ENCODE measurements at regions not wholly inside any gene's neighbourhood (a gene's known extent, or its start where the extent isn't known, plus 50 kb on each side); places are given as distances from the start of the nearest gene placed in this dataset.

DNA sequence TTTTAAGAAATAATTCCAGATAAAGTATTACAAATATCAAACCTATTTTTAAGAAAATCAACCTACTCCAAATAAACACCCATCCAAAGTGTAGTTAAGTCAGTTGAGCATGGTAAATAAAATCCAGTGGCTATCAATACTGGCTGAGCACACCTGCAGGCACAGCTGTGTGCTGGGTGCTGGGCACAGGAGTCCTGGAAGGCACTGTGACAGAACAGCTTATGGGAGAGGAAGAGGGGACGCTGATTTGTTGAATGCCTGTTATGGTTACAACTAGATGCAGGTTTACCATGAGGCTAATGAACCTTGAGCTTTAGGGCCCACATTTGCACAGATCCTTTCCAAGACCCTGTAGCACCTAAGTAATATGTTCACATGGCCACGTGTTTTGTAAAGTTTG is 202.7 kb downstream of the MTX2 start:
- DNase-seq: no peak

DNA sequence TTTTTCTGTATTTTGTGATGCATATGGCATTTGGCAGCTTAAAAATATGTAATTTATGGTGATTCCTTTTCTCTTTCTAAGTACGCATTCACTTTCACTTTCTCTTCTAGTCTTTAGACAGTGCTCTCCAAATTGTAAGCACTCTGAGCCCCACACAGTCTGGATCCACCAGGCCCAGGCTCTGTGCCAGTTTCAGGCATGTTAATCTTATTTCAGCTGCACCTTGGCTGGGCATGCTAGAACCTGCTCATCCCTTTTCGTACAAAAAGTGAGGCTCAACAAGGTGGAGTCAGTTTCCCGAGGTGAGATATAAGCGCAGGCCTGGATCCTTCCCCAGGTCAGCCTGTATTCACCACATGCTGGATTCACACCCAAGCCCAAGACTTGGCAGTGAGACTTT is 203.9 kb downstream of the MTX2 start:
- peak in 1 of 2 experiments; percentile 29 for DNase-seq

DNA sequence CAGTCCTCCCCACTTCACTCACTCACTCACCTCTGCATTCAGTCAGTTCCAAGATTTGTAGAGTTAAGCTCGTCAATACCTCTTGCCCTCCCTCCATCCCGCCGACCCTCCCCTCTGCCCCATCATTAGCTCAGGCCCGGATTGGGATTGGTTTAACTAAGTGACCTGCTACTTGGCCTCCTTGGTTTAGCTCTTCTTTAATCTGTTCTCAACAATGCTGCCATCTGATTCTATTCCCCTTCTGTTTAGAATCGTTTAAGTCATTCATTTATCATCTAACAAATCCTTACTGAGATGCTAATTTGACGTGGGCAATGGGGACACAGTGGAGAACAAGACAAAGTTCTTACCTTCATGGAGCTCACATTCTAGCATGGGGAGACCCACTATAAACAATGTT is 204.6 kb downstream of the MTX2 start:
- no peak for DNase-seq

DNA sequence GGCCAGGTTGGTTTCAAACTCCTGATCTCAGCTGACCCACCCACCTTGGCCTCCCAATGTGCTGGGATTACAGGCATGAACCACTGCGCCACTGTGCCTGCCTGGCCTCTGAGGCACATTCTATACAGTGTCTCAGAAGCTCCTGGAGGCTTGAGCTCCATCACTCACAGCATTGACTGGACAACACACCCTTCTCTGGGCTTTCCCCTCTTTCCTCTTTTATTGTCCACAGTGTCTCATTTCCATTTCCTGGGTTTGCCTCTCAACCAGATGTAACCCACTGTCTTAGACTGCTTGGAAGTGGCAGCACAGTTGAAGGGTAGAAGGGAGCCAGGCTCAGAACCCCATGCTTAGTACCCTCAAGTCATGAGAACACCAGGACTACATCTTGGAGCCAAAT is 208.1 kb downstream of the MTX2 start:
- no peak for DNase-seq

DNA sequence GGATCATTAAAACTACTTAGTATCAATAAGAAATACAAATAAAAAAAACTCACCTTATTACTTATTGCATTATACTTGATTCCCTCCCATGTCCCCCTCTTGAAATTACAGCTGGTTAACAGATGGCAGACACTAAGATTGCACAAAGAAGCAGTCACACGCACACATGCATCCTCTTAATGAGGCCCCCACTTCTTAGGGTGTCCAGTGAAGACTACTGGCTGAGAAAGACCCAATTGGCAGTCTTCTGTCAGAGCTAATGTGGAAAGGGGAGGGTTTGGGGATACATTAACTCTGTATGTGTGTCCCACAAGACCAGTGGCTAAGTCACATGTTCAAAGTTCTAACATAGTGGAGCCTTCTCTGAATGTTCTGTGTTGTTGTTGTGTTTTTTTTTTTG is 210.7 kb downstream of the MTX2 start:
- DNase-seq: no peak

DNA sequence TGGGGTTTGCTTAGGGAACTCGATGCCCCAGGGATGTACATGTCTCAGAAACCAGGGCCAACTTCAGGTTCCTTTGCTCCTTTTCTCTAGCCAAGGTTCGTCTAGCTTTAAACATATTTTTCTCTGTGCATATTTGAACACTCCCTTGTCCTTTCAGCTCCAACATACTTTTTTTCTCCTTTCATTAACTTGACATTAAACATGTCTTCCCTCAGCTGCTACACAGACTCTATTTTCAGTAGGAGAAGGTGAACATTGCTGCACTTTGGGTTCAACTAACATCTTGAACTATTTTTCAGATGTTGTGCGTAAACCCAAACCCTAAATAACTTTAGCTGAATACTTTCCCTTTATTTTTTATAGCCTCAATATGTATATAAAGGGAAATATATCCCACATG is 212.9 kb downstream of the MTX2 start:
- DNase-seq: no peak

DNA sequence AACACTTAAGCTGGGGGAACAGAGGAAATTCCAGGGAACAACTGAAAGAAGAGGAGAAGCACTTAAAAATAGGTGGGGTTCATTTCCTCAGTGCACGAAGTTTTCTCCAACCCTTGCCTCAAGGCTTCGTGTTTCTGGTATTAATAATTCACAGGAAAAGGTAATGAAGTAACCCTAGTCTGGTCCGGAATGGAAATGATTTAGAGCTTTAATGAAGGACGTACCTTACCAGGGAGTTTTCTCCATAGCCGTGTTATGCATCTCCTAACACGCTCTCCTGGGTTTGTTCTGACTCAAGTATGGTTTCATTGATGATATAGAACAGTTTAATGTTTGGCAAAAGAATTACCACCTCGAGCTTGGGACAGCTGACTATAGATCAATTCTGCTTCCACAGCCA is 214.2 kb downstream of the MTX2 start:
- no peak for DNase-seq

DNA sequence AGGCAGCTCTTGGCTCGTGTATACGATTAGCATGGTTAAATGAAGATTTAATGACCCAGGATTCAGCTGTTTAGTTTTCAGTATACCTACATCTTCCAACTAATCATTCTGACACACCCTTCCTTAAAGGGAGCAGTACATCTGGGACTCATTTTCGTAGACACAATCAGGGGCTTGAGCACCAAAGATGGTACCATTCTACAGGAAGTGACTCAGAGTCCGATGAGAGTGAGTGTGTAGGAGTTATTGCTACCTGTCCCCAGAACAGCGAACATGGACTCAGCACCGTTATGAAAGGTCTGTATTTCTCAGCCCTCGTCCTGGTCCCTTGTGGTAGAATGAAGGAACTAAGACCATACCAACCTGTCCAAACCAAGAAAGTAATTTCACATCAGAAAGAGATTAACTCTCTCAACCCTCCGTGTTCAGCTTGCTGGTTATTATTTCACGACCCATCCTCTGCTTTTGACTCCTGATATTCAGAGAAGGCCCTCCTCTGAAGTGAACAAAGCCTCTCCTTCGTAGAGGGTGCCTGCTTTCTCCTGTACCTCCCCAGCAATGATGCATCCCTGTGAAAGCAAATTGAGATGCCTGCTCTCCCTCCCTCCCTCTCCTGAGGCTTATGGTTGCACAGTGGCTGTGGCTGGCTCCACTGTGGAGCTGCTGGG is 214.8 kb downstream of the MTX2 start:
- DNase-seq: no peak

DNA sequence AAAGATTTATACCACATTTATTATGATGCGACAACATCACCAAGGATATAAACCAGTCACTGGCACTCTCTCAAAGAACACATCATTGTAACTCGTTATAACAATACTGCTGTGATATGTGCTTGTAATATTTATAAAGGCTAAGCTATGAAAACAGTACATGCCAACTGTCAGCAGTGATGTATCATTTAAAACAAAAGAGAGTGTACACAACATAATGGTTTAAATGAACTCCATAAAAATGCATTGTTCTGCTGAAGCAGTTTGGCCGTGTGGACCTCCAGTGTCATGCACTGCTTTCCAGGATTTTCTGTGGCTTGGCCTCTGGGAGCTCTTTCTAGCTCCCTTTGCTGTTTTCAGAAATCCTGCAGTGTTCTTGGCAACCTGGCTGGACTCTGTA is 215.6 kb downstream of the MTX2 start:
- no peak for DNase-seq

DNA sequence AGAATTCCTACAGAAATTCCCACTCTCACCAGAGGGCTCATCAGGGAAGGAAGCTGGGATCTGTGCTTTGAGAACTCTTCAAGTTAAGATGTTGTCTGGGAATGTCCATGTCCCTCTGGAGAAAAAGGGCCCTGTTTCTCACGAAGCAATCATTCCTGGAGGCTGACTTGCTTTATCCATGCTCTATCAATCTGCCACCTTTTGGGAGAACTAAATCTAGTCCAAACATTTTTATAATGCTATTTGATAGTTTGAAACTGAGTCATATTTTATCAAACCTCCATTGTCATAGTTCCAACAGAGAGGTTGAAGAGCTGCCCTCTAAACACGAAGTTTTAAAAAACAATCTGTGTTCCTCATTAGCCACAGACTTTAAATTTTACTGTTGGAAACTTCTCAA is 219.2 kb downstream of the MTX2 start:
- no peak for DNase-seq

DNA sequence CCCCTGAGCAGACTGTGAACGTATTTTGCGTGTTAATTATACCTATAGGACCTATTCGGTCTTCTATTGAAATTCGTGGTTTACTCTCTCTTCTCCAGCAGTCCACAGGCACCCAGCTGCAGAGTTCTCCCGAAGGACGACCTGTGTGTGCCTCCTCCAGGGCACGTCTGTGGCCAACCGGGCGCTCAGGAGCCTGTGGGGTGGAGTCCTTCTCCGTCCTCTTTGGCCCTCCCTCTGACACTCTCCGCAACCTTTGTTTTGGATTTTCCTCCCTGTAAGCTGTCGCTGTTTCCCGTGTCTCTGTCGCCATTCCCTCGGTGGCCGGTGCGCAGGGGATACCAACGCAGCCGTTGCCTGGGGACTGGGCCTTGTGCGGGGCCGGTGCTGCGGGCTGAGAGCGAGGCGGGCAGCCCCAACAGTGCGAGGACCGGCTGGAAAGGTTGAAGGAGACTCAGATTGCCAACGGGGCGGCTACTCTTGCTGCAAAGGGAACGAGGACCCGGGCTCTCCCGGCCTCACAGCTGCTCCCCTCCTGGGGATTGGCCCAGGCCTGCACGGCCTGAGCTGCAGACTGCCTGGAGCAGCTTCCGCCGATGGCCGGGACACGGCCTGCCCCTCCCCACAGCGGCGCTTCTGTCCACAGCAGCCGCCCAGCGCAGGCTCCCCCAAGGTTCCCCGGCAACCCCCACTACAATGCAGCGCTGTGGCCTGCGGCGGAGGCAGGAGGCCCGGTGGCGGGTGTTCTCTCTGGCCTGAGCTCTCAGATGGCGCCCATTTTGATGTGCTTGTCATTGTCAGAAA is 221.0 kb downstream of the MTX2 start:
- no peak for DNase-seq

DNA sequence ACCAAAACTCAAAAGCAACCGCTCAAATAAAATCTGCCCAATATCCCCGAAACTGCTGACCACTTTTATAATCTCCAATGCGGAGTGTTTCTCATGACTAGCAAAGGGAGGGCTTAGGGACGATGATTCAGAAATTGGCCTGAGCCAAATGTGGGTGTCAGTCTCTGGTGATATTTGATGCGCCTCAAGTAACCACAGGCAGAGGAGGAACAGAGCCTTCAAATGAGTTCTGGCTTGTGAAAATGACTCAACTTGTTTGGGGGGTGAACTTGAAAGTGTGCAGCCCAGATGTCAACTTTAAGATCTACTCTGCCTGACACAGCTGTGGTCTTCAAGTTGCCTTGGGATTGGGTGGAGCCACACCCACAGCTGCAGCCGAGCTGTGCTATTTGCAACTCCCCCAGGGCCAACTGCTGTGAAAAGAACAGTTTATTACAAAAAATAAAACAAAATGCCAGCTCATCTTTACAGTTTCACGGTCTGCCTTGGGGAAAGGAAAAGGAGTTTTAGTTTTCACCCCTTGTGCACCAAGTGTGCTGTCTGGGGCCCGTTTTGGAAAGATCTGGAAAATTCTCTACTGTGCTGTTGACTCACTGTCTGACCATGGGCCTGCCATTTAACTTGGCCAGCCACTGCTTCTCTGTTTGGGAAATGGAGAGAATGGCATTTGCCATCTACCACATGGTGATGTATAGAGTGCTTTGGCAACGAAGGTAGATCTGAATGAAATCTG is 222.1 kb downstream of the MTX2 start:
- DNase-seq: no peak

DNA sequence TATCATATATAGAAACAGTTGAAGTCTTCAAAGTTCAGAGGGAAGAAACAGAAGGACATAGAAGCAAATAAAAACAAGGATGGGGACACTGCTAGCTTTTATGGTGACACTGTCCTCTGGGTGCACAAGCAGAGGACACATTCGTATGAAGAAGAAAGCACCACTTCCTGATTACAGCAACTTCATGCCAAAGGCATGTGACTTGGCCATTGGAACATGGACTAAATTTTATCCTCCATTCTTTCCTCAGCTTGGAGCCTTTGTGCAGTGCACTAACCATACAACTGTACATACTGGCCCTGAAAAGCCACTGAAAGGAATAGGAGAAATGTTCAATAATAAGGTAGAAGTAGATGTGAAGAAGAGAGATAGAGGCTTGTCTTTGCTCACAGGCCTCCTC is 223.3 kb downstream of the MTX2 start:
- DNase-seq: no peak

DNA sequence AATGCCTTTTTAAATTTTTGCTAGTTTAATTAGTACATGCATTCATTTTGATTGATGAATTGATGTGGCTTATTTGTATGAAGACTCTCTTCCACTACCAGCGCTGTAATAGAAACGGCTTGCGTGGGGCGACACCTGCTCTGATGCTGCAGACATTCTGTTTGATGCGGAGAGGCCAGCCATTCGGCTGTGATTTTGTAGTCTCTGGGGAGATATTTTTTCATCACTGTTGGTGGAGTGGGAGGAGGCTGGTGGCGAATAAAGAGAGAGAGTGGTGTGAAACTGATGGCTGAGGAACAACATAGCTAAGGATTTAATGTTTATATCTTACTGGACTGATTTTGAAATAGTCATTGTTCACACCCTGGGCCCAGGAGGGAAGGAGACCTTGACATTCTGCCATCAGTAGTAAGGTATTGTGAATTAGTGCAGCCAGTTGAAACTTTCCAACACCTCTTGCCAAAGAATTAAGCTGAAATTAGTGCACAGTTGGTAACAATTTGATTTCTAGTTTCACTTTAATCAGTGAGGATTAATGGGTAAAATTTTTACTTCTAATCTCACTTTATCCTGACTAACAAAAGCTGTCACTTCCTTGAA is 224.1 kb downstream of the MTX2 start:
- no peak for DNase-seq

DNA sequence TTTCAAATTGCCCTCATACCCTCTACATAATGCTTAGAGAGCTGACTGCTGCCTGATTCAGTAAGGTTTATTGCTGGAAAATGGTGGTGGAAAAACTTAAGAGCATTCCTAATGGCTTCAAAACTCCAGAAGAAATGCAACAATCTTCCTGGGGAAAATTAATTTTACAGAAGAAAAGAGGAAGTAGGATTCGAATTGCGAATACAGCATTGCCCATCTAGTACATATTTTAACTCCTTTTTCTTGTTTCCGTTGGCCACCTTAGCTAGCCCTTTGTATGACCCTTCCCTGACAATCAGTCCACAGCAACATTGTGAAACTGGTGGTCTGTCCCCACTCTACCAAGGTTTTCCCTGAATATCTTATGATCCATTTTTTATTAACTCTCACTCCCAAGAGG is 224.7 kb downstream of the MTX2 start:
- DNase-seq: no peak

DNA sequence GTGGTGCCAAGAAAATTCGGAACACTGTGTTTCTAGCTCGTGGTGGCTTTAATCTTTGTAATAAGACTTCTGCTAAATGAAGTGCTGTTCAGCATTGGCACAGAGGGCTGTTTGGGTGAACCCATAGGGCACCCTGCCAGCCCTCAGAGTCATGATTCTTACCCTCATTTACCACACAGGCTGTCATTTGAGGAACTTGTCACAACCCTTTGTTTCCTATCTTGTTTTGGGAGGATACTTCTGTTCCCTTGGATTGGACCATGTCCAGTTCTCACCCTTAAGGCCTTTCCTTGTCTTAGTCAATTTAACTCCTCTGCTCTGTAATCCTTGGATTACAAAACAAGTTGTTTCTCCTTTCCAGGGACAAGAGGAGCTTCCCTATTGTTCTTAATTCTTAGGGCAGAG is 225.7 kb downstream of the MTX2 start:
- DNase-seq: no peak

DNA sequence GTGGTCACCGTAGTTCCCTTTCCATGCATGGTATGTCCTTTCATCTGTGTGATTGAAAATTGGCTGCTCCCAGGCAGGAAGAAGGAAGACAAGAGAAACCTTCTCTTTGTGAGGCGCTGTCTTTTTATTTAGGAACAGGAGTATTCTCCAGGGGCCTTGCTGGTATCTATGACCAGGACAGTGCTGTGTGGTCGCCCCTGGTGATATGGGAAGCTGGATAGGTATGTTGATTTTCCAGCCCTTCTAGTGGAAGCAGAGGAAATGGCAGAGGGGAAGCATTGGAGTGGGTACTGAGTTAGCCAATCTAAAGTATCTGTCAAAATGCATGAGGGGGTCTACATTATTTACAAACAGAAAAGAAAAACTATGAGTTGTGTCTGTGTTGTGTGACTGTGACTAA is 226.6 kb downstream of the MTX2 start:
- no peak for DNase-seq

DNA sequence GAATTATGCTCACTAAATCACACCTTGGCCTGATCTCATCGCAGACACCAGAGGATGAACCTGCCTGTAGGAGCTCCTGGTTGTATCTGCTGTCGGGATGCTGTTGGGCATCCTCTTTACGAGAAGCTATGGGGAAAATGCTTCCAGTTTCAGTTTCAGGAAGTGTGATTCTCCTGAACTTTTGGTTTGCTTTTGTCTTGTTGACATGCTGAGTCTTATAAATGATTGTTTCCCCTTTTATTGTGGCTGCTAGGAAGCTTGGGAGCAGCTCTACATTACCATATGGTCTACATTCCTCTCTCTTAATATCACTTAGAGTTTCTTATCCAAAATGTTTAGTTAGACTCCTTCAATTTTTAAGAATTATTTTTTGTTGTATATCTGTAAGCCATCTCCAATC is 227.5 kb downstream of the MTX2 start:
- no peak for DNase-seq

DNA sequence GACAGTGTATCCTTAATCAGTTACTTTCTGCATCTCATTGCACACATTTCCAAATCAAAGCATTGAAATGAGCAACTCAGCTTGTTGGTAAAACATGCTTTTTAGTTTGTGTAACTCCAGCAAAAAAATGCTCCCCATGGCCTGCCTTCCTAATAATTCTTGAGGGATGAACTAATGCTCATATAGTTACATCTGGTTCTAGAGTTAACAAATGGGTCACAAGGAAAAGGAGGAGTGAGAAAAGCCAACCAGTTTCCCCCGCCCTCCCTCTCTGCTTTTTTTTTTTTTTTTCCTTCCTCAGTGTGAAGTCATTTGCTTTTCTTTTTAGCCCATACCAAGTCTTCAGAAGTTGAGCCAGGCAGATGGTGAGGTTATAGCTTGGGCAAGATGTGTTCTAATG is 231.7 kb downstream of the MTX2 start:
- DNase-seq: no peak

DNA sequence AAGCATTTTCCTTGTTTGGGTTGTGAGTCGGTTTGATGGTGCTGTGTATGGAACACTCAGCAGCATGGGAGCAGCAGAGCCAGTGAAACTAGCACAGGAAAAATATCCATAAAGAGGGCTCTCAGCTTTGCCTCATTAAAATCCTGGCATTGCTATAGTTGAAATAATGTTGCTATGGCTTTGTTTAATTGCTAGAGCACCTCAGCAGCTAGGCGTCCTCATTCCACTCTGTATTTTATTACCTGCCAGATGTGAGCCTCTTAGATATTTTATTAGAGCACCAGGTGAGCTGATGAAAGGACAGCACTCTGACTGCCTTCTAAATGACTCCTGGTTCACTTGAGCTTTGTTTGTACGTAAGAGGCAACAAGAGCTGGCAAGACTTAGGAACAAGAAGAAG is 232.4 kb downstream of the MTX2 start:
- peak; percentile 12 to 15 for DNase-seq

DNA sequence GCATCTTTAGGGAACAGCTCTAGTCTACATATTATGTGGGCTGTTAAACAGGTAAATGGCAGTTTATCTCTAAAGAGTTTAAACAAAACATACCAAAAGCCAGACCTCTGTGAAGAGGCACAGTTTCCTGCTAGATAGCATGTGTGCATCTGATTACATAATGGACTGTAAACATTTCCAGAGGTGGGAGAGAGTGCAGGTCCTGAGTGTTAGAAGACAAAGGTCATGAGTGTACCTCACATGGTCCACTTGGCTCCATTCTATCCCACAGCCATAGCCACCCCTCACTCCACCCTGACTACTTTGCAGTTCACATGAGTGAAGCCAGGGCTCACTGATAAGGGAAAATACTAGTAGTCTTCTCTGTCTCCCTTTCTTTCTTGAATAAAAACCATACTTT is 233.4 kb downstream of the MTX2 start:
- DNase-seq: no peak

DNA sequence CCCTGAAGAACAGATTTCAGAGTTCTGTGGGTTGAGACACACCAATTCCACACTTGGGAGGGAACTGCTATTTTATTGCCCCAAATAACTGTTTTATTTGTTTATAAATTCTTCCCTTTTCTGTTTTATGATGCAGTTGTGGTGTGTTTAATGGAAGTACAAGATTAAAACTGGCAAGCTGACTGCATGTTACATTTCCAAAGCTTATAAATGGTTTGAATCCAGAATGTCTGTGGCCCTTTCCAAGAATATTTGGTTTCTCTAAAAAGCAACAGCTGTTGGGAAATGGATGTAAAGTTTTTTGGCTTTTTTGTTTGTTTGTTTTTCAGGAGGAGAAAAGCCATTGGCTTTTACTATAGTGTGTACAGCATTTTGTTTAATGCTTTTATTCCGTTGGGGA is 234.5 kb downstream of the MTX2 start:
- DNase-seq: no peak

DNA sequence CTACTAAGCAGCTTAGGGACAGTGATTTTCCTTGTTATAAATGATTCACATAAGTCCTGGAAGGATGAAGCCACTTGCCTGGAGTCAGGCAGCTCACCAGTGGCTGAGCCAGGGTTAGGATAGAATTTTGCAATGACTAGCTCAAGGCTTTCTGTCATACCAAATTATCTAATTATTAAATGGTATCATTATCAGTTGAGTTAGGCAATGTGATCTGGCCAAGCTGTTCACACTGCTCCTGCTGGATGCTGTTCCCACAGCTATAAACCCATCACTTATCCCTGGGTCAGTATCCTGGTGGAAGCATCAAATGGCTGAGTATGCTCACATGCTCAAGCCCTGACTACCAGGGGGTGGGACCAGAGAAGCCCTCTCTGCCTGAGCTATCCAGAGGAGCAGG is 235.2 kb downstream of the MTX2 start:
- DNase-seq: no peak

DNA sequence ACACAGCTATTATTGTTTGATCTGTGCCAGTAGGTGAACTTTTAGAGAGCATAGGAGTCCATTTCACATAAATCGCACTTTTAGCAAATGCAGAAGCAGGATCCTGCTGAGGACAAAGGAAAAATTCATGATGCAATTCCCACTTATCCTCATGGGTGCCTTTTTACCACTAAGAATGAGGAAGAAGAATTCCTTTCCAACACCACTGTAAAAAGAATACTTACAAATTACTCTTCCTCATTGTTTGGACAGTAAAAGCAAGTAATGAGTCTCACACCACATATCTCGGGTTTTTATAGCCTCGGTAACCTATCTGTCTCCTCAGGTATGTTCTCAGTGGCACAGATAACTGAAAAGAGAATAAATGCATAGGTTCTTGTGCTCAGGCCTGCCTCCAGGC is 238.5 kb downstream of the MTX2 start:
- DNase-seq: no peak
